HG03045 (cell line): ENCODE measurements at regions not wholly inside any gene's neighbourhood (a gene's known extent, or its start where the extent isn't known, plus 50 kb on each side); places are given as distances from the start of the nearest gene placed in this dataset.

Experiments
- ATAC-seq: cut with Tn5 transposase; IDR thresholded peaks from one replicate; pipeline ENCODE4 v1.9.1; 2021; ENCODE audit warnings: mild to moderate bottlenecking, moderate library complexity; ENCODE audit not compliant: unreplicated experiment

DNA sequence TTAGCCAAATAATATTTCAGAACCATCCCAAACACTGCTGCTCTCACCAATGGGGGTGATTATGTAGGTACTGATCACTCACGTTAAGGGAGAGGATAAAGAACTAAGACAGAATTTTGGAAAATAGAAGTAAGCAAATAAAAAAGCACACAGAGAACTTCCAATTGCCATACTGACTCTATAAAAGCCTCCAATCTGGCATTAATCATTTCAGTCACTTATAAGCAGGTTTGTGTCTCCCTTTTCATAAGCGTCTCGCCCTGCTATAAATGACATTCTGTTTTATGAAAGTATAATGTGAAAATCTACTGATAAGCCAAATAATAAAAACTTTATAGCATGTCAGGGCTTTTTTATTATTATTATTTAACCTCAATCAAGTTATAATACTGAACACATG lies 435.2 kb downstream of the ETNK1 start:
- no peak for ATAC-seq

GRCh38 chr12:23063206-23063605 lies 438.2 kb downstream of the ETNK1 start:
- ATAC-seq: no peak

DNA sequence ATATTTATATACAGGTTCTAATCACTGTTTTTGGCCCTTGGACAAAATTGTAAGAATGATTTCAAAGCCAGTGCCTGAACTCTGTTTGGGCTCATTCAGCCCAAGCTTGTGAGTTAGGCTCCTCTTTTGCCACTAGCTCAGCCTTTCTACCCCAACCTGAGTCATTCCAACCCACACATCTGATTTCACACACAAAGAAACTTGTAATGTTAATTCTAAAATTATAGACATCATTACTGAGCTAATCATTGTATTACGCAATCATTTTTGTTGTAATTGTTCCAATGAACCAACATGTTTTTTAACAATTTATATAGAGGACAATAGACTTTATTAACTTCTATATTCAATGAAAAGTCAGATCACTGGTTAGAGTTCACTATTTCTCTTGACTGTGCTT lies 441.1 kb downstream of the ETNK1 start:
- no peak for ATAC-seq

DNA sequence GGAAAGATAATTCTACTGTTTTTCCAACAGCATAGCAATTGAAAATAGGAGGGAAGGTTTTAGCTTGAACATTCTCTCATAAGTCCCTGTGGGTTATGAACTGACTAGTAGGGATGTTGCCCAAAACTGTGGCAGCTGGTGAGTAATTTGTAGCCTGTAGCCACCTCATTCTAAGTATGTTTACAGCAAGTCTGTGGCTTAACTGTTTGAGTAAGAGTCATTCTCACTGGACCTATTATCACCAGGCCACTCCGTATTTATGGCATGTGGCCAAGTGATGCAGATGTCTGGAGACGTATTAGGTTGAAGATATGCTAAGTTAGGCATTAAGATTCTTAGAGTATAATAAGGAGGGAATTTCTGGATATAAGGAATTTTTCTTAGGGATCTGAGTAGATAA lies 458.3 kb downstream of the ETNK1 start:
- ATAC-seq: peak; percentile 88

- ATAC-seq: no peak
These were observed 459.4 kb downstream of the ETNK1 start for GRCh38 chr12:23084236-23084995.

DNA sequence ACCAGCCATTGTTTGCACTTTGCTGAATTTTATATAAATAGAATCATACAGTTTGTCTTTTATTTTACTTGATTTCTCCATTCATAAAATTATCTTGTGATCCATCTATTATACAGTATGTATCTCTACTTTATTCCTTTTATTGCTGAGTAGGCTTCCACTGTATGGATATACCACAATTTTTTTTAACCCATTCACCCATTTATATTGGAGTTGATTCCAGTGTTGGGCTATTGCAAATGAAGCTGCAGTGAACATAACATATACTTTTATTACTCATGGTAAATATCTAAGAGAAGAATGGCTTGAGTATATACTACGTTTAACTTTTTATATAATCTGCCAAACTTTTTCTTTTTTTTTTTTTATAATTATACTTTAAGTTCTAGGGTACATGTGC lies 463.6 kb downstream of the ETNK1 start:
- ATAC-seq: no peak

GRCh38 chr12:23093488-23093887 lies 468.5 kb downstream of the ETNK1 start:
- ATAC-seq: no peak

- no peak for ATAC-seq
These were observed 471.4 kb downstream of the ETNK1 start for GRCh38 chr12:23096321-23096720.

DNA sequence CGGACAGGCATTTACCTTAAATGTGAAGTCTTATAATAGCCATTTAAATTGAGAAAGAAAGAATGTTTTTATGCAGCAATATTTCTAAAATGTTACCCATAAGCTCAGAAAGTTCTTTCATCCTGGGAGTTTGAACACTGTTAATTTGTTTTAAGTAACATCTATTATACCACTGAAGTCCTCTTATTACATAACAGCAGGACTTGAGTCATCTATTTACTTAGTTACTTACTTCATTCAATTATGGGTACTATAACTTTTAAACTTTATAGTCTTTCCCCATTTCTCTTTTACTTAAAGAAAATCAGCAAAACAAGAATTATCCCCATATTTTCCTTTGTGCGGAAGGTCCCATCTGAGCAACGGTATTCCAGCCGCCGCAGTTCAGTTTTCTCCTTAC lies 473.1 kb downstream of the ETNK1 start:
- no peak for ATAC-seq

DNA sequence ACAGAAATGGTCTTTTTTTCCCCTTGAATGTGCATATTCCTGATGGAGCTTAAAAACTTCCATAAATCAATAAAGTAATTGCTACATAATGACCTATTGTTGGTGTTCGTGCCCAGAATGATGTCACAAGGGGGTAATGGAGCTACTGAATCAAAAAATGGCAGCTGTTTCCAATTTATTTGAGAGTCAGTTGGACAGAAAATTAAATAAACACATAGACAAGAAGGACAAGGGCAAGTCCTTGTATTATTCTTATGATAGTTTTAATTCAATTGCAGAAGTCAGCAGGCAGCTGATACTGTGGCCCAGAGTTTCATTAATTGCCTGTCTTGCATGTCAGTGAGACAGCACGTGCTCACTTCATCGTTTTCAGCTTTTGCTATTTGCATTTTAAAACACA lies 473.5 kb downstream of the ETNK1 start:
- no peak for ATAC-seq

GRCh38 chr12:23099104-23099503 lies 474.1 kb downstream of the ETNK1 start:
- no peak for ATAC-seq

- ATAC-seq: no peak
These were observed 474.6 kb downstream of the ETNK1 start for GRCh38 chr12:23099604-23100003.

GRCh38 chr12:23108957-23109356 lies 484.0 kb downstream of the ETNK1 start:
- ATAC-seq: no peak

- ATAC-seq: no peak
These were observed 488.8 kb downstream of the ETNK1 start for GRCh38 chr12:23113781-23114180.

DNA sequence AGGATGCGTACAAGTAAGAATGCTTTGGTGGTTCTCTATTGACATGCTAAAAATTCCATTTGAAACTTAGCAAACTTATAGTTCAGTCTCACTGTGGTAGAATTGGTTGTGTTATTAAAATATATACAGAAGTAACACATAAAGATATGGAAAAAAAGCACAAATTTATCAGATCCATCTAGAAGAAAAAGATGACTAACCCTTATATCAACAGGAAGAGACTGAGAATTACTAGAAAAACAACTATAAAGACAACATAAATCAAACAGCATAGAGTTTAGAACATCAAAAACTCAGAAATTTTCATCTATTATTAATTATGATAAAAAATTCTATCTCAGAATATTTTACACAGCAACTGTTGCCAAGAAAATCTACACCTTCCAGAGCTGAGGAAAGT lies 491.0 kb downstream of the ETNK1 start:
- ATAC-seq: no peak

DNA sequence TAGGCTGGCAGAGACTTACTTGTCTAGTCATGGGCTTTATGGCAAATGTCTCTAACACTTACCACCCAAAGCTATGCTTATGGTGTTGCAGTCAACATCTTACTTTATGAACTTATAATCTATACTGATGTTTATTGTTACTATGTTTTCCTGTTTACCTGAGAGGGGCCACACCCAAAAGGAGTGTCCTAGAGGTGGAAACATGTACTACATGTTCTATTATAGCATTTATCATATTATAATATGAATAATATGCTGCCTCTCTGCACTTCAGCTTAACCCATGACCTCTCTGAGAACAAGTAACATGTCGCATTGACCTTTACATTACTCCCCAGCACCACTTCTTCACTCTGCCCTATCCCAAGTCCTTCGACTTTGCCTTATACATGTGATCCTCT lies 501.8 kb downstream of the ETNK1 start:
- no peak for ATAC-seq

GRCh38 chr12:23127701-23128100 lies 502.7 kb downstream of the ETNK1 start:
- ATAC-seq: no peak

DNA sequence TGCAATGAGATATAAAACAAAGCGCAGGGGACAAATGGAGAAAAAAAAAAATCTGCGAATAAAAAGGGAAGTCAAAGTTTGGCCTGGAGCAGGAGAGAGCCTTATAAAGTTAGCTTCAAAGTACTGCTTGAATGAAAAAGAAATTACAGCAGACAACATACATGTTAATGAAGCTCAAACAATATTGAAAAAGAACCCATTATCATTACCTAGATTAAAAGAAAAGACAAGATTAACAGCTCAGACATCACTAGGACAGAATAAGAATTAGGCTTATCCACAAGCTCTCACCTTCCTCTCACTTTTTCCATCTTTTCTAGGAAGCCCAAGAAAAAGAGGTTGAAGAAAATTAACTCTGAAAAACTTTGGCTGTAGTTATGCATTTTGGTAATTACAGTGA lies 503.5 kb downstream of the ETNK1 start:
- ATAC-seq: no peak

- no peak for ATAC-seq
These were observed 507.4 kb downstream of the ETNK1 start for GRCh38 chr12:23132357-23132756.

GRCh38 chr12:23133471-23133870 lies 508.5 kb downstream of the ETNK1 start:
- ATAC-seq: no peak

- no peak for ATAC-seq
These were observed 514.1 kb downstream of the ETNK1 start for GRCh38 chr12:23139026-23139425.

DNA sequence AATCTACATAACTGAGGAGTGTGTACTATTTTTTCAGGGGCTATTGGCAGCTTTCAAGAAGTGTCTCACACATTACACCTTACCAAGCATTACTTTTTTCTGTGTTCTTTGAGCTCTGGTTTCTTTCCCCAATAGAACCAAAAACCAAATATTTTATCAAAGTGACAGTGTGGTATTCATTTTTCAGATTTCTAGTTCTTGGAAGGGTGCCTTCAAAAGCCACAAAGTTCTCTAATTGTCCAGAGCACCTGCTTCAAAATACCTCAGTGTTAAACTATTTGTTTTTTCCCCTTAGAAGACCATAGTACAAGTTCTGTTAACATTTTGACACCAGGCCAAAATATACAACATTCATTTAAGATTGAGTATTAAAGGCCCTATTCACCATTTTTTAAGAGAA lies 515.7 kb downstream of the ETNK1 start:
- no peak for ATAC-seq

- ATAC-seq: no peak
These were observed 516.4 kb downstream of the ETNK1 start for GRCh38 chr12:23141335-23141734.
